Keratinocyte (primary cell): ENCODE measurements at regions not wholly inside any gene's neighbourhood (a gene's known extent, or its start where the extent isn't known, plus 50 kb on each side); places are given as distances from the start of the nearest gene placed in this dataset.

ENCODE experiments used
- EZH2 ChIP-seq: IDR thresholded peaks from one replicate; pipeline ENCODE4 v1.6.1; 2012; ENCODE audit warnings: inconsistent platforms, mild to moderate bottlenecking, low read length, moderate library complexity
- TF ChIP-seq, protein P1 (sequence below), 3 experiments: IDR thresholded peaks in 1 of 3; conservative IDR thresholded peaks in 1 of 3; optimal IDR thresholded peaks in 1 of 3; 2 replicates in 2 of 3; 3 replicates in 1 of 3; pipeline versions ENCODE3 to v1.5.1; 2011; ENCODE audit warnings: low read length in 3 of 3, mild to moderate bottlenecking in 3 of 3, moderate library complexity in 2 of 3, control low read depth in 1 of 3, inconsistent platforms in 1 of 3; ENCODE audit not compliant: insufficient read depth in 2 of 3; ENCODE audit errors: extremely low read depth in 1 of 3

DNA sequence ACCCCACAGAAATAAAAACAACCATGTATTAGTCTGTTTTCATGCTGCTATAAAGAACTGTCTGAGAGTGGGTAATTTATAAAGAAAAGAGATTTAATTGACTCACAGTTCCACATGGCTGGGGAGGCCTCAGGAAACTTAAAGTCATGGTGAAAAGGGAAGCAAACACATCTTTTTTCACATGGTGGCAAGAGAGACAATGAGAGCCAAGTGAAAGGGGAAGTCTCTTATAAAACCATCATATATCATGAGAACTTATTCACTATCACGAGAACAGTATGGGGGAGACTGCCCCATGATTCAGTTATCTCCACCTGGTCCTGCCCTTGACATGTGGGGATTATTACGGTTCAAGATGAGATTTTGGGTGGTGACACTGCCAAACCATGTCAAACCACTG lies 141.5 kb downstream of the ZMAT3 start:
- TF ChIP-seq, protein P1, sequence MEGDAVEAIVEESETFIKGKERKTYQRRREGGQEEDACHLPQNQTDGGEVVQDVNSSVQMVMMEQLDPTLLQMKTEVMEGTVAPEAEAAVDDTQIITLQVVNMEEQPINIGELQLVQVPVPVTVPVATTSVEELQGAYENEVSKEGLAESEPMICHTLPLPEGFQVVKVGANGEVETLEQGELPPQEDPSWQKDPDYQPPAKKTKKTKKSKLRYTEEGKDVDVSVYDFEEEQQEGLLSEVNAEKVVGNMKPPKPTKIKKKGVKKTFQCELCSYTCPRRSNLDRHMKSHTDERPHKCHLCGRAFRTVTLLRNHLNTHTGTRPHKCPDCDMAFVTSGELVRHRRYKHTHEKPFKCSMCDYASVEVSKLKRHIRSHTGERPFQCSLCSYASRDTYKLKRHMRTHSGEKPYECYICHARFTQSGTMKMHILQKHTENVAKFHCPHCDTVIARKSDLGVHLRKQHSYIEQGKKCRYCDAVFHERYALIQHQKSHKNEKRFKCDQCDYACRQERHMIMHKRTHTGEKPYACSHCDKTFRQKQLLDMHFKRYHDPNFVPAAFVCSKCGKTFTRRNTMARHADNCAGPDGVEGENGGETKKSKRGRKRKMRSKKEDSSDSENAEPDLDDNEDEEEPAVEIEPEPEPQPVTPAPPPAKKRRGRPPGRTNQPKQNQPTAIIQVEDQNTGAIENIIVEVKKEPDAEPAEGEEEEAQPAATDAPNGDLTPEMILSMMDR (optimal IDR thresholded peaks at IDR 0.05 in 1 of 3, IDR thresholded peaks at IDR 0.05 in 1 of 3, conservative IDR thresholded peaks at IDR 0.05 in 1 of 3; ENCODE audit: extremely low read depth in 1 of 3, insufficient read depth in 2 of 3, low read length in 3 of 3) = no peak
- TF ChIP-seq EZH2 = no peak
